HG03439 (cell line): ENCODE measurements at regions not wholly inside any gene's neighbourhood (a gene's known extent, or its start where the extent isn't known, plus 50 kb on each side); places are given as distances from the start of the nearest gene placed in this dataset.
"Not testable (repeated sequence)": the region's sequence is repeated elsewhere in the genome, so short reads cannot be mapped to it uniquely, and the experiment has no call there.

Source experiments
- ATAC-seq: cut with Tn5 transposase; IDR thresholded peaks from one replicate; pipeline ENCODE4 v1.9.1; 2021; ENCODE audit warnings: mild to moderate bottlenecking, moderate library complexity; ENCODE audit not compliant: unreplicated experiment

DNA sequence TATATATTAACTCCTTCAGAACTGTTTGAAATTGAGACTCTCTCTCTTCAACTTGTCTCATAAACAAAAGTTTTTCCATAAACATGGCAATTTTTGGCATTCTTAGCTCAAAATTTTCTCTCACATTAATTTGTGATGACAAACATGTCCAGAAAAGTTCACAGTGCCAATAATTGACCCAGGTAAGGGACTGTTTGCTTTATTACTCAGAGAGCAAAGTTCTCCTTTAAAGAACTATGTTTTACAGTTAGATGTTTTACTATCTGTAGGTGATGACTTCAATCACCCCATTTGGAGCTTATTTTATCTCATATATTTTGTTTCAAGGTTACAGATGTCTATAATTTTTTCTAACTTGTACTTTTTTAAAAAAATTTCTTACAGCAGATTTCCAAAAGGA, 855.6 kb downstream of the SLC16A7 start:
- ATAC-seq = no peak

DNA sequence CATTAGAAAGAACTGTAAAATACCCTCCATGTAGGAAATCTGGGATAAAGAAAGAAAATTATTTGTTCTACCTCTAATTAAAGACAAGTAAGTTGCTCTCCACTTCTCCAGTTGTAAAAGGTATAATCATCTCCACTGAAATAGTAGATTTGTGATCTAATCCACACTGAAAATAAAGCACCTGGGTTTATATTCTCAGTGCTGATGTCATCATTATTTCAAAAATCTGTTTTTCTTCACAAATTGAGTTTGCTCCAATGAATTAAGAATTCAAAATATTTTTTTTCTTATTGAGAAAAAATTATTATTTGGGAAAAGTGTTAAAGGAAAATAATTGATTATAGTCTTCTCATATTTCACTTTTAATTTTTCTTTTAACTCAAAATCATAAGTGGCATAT, 869.2 kb downstream of the SLC16A7 start:
- no peak for ATAC-seq

DNA sequence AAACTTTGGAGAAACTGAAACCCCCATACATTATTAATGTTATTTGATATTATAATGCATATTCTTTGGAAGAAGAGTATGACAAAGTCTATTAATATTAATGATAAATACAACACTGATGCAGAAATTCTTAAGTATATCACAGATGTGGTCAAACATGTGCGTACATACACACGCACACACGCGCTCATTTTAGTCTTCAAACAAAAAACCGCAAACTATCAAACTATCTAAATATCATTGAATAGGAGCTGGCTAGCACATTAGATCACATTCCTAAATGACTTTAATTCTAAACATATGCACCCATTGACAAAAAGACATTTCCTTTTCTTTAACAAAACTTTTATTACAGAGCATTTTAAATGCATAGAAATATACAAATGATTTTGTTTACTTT, 872.7 kb downstream of the SLC16A7 start:
- no peak for ATAC-seq

DNA sequence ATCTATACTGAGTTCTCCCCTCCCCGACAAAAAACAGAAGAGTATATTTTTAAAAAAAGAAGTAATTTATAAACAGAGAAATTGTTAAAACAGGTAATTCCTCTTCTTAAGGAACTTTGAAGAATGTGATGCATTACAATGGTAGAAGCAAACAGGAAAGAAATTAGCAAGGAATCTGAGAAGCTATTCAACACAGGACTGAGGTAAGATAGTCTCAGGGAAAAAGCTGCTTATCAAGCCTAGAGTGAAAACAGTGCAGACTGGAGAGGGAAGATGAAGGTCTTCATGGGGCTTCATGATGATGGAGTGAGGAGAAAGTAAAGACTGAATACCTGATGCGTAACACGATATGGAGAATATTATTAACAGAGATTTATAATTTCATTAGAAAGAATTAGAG, 880.0 kb downstream of the SLC16A7 start:
- ATAC-seq = no peak

DNA sequence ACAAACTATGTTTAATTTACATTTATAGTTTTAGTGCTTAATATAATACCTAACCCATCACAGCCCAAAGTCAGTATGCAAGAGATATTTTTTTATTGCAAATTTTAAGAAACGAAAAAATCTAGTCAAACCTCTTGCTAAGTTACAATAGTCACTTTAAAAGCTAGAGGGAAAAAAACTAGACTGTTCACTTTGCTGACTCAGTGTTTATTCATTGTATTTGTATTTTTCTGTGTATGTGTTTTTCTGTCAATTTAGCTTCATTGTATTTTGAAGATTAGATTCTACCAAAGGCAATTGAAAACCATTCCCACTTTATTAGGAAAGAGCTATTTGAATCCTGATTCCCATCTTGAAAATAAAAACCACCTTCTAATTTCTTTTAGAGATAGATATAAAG, 891.5 kb downstream of the SLC16A7 start:
- ATAC-seq = no peak

DNA sequence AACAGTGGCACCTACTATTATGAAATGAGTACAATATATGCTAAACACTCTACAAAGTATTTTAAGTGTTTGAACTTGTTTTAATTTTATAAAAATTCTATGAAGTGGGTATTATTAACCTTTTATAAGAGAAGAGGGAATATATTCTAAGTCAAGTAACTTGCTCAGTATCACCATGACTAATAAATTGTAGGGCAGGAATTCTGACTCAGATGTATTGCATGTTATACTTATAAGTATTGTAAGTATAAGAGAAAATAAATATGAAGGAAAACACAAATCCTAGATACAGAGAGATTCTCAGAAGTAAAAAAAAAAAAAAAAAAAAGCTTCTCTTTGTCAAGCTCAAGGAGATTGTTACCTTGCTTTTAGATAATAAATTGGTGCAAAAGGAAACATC, 893.2 kb downstream of the SLC16A7 start:
- ATAC-seq = no peak

DNA sequence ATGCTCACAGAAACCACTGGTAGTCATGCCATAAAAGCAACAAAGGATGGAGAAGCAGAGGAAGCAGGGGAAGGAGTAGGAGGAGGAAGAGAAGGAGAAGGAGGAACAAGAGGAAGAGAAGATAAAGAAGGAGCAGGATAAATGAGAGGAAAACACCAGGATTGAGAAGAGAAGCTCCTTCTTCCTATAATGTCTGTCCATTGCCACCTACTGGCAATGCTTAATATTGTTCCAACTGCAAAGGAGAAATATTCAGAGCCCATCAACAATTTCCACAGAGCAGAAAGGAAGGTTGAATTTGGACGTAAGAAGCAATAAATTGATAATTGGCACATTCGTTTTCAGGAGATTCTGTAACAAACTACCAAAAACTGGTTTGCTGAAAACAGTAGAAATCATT, 898.4 kb downstream of the SLC16A7 start:
- ATAC-seq = no peak

DNA sequence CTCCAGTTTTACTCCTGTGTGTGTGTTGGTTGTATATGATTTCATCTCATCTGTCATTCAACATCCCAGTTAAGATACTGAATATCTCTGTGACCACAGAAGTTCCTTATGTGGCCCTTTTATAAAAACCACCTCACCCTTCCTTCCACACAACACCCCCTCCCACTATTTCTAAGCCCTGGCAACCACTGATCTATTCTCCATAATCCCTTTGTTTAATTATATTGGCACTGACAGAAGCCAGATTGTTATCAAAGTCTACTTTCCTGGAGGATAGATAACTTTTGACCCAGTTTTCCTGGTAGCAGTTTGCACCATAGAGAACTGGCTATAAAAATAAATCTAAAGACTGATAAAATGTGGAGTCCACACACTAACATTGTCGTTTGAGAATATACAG, 902.8 kb downstream of the SLC16A7 start:
- ATAC-seq = no peak

DNA sequence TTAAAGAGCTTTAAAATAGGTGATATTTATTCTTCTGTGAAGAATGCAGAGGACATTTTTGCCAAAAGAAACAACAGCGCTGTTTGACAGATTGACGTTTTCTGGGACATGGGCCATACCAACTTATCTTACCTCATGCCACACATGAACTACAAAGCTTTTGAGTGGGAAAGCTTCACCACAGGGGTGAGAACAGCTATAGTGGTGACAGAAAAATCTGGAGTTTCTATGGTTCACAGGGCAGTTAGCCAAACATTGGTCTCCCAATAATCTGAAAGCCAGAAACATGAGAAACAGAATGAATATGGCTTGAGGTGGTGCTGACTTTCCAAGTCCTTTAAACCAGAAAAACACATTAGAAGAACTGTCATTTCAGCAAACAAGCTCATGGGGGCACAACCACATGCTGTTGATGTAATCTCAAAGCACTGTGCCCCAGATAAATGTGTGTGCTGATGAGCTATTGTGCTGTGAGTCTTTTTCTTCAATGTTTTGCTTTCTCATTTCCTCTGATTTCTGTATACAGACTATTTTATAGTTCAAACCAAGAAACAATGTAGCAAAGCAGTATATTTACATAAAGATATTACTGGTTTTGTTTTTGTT, 905.4 kb downstream of the SLC16A7 start:
- ATAC-seq = no peak

DNA sequence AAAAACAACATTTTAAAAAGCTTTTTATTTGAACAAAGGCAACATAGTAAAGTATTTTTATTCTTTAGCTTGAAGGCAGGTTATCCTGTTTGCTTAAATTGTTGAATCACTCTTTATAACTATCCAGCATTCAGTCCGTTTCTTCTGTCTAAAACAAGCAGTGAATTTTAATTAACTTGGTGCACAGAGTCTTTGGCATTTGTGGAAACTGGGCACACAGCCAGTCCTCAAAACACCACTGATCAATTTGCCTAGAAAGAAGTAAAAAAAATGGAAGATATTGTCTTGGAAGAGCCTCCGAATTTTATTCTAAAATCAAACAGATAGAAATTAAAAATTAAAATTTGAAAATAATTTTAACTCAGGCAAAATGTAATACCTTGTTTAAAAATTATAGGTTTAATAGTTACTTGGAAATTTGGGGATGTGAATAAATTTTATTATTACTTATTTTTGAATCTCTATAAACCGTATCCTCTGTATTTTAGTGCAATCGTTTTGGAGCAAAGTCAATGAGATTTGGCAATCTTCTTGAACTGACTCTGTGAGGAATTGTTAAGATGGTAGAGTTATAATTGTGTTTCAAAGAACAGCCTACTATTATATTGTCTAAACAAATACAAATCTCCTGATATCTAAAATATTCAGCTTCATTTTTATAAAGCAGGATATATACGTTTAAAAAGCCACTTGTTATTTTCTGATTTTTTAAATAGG, 927.0 kb downstream of the SLC16A7 start:
- no peak for ATAC-seq

DNA sequence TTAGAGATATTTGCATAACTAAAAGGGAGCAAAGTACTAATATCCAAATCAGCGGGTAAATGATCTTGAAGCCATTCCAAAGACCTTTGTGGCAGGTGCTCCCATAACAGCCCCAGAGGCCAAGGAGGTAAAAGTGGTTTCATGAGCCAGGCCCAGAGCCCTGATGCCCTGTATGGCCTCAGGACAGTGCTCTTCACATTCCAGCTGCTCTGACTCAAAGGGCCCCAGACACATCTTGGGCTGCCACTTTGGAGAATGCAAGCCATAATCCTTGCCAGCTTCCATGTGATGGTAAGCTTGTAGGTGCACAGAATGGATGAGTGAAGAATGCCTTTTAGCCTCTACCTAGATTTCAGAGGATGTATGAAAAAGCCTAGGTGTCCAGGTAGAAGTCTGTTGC, 933.4 kb downstream of the SLC16A7 start:
- ATAC-seq = no peak

DNA sequence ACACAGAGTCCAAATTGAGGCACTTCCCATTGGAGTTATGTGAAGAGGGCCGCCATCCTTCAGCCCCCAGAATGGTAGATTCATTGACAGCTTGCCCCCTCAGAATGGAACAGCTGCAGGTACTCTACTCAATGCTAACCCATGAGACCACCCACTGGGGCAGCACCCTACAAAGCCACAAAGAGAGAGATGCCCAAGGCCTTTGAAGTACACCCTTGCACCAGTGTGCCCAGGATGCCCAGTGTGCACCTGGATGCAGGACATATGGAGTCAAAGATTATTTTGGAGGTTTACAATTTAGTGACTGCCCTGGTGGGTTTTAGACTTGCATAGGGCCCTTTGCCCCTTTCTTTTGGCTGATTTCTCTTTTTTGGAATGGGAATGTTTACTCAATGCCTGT, 933.9 kb downstream of the SLC16A7 start:
- ATAC-seq = no peak

DNA sequence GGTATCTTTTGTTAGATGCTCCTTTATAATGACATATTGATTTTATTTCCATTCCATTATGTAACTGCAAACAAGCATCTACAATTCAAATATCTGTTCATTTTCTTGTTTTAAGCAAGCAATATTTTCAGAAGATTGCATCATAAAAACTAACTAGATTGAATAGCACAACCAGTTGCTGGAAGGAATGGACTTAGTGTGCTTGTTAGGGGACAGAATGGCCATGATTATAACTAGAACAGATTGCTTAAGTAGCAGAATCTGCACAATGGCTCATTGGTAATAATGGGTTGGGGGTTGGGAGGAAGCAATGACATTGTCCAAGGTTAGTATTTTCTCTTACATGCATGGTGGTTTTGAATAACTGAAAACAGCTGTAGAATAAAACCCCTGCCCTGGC, 939.5 kb downstream of the SLC16A7 start:
- no peak for ATAC-seq

DNA sequence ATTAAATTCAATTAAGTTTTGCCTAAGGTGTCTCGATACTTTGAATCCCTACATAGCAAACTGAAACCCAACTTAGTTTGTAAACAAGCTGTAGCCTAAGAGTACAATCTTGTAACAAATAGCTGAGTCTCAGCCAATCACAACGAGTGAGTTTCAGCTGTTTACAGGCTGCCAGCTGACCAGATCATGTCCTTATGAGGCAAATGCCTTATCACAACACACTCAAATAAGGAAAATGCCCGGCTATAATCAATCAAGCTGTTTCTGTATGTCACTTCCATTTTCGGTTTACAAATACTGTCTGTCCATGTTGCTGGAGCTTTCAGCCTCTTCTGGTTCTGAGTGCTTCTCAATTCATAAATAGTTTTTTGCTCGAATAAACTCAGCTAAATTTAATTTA, 943.8 kb downstream of the SLC16A7 start:
- no peak for ATAC-seq

DNA sequence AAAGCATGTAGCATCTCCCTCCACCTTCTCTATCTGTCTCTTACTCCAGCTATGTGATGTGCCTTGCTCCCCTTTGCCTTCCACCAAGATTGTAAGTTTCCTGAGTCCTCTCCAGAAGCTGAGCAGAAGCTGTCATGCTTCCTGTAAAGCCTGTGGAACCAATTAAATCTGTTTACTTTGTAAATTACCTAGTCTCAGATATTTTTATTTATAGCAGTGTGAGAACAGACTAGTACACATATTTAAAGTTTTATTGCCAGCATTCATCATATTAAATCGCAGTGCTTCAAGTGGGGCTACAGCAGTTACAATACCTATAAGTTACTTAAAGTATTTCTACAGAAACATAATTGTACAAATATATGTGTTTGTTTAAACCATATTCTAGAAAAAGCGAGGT, 973.1 kb downstream of the SLC16A7 start:
- no peak for ATAC-seq

DNA sequence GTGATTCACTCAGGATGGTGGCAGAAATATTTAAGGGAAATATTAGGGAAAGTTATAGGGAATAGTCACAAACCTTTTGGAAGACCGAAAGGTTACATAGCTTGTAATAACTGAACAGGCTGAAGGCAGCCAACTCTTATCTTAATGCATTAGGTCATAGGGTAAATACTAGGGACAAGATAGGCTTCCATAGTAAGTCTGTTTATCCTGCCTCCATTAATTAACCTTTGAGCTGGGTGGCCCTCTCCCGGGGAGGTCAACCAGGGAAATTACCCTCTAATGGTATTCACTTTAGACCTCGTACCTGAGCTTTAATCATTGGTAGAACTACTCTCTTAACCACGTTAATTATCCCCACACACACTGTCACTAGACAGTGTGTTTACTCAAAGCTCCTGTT, 981.8 kb downstream of the SLC16A7 start:
- ATAC-seq = no peak

DNA sequence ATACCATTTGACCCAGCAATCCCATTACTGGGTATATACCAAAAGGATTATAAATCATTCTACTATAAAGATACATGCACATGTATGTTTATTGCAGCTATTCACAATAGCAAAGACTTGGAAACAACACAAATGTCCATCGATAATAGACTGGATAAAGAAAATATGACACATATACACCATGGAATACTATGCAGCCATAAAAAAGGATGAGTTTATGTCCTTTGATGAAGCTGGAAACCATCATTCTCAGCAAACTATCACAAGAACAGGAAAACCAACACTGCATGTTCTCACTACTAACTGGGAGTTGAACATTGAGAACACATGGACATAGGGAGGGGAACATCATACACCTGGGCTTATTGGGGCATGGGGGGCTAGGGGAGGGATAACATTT, 991.8 kb downstream of the SLC16A7 start:
- not testable (repeated sequence) for ATAC-seq

DNA sequence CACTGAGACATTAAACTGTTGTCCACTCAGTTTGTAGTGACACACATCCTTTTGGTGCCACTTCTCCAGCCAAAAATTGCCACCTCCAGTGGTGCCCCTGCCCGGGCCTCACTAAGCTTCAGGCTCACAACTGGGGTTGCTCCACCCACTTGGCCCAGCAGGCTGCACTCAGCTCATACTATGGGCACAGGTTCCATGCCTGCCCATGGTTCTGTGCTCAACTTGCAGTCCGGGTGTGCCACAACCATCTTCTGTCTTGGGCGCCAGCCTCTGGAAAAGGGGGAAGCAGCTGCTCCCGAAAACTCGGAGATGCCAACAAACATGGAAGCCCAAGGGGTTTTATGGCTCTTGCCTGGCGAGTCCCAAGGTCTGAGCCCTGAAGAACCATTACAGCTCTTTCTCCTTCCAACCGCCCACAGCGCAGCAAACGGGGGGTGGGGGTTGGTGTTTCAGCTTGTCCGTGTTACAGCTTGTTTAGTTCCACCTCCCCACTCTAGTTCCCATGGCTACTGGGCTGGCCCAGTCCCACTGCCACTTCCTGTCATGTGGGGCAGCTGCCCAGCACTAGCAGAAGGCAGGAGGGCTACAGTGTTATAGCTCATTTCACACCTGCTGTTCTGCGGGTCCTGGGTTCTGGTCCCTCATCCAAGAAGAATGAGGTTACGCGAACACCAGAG, 998.3 kb downstream of the SLC16A7 start:
- no peak for ATAC-seq

DNA sequence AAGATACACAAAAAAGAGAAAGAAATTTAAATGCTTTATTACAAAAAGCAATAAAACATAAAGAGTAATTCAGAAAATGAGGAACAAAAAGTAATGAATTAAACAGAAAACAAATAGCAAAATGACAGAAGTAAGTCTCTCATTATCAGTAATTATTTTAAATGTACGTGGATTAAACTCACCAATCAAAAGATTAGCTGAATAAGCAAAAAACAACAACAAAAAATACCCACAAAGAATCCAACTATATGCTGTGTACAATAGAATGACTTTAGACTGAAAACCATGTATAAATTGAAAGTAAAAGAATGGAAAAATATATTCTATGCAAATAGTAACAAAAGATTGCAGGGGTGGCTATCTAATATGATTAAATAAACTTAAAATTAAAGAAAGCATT, 1006.8 kb downstream of the SLC16A7 start:
- ATAC-seq = no peak

DNA sequence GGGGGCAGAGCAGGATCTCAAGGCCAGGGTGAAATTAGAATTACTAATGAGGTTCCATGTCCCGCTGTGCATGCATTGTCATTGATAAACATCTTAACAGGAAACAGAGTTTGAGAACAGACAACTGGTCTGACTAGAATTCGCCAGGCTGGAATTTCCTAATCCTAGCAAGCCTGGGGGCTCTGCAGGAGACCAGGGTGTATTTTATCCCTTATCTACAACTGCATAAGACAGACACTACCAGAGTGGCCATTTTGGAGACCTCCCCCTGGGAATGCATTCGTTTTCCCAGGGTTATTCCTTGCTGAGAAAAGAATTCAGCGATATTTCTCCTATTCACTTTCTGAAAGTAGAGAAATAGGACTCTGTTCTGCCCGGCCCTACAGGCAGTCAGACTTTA, 1007.6 kb downstream of the SLC16A7 start:
- ATAC-seq = not testable (repeated sequence)

DNA sequence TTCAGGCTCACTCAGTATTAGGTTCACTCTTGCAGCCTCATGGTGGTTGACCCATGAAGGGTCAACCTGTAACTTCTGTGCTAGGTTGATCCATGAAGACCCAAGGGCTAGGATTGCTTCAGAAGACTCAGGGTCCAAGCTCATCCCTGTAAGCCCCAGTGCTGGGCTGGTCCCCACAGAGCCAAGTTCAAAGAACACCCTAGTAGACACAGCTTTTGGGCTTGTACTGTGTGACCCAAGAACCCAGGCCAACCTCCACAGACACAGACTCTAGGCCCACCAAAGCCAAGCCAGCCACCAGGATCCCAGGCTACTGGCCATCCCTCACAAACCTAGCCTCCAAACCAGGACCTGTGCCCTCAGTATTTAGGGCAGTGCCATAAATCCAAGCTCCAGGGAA, 1020.6 kb downstream of the SLC16A7 start:
- no peak for ATAC-seq

DNA sequence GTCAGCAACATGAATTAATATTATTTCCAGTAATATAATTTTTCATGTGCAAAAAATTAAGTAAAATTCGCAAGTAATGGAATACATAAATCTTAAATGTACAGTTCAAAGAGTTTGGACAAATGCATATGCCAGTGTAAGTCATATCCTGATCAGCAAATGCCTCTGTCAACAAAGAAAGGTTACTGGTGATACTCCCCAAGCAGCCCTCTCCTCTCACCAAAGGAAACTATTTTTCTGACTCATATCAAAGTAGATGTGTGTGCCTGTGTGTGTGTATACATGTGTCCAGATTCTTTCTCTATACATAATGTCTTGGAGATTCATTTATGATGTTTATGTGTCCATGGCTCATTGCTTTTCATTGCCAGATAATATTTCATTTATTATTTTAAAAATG, 1035.0 kb downstream of the SLC16A7 start:
- ATAC-seq = no peak
